Ammon's horn (tissue), 1 donor: ENCODE measurements at regions not wholly inside any gene's neighbourhood (a gene's known extent, or its start where the extent isn't known, plus 50 kb on each side); places are given as distances from the start of the nearest gene placed in this dataset.
A peak's percentile ranks its signal among the peaks of the same experiment; 100 is the strongest.

ENCODE experiments used
- DNase-seq: peaks from one replicate; pipeline ENCODE4 v3.0.0-alpha.2; 2016; ENCODE audit warnings: low spot score

DNA sequence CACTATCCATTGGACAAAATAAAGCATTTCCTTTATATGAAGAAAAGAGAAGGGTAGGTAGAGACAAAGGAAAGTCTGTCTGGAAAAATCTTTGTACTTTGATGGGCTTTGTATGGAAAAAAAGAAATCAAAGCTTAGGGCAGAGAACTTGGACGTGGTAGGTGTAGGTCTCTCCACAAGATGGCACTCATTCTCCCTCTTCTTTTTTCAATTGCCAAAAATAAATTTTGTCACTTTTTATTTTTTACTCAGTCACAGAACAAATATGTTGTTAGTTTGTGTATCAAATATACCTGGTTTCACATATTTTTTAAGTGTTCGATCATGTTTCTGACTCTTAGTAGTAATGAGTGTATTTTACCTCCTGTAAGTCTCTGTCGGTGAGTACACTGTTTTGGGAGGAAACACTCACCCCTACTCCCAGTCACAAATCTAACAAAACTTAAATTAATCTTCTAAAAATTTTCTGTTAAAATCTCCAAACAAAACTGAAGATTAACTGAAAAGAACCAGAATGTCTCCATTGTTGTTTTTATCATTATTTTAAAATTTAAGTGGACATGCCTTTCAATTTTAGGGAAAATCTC is 415.8 kb upstream of the GOLIM4 start:
- peak; percentile 17 for DNase-seq

DNA sequence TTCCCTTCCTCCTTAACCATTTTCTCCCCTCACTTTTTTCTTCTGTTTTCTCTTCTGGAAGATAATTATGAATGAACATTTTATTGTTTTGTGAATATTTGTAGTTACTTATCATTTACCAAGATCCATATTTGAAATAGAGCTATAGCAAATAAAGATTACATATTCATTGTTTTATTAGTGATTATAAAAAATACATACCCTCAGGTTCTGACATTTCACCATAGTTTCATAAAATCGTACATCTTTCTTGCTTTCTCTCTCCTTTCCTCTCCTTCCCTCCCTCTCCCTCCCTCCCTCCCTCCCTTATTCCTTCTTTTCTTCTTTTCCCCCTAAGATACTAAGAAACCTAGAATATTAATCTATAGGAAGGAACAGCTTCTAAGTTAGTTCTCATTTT is 410.9 kb upstream of the GOLIM4 start:
- DNase-seq, result no peak

- DNase-seq, result no peak
Observed at GRCh38 chr3:168501570-168501969, 405.8 kb upstream of the GOLIM4 start.

GRCh38 chr3:168498194-168498593 is 402.5 kb upstream of the GOLIM4 start:
- no peak for DNase-seq

- no peak for DNase-seq
Observed at GRCh38 chr3:168497741-168498140, 402.0 kb upstream of the GOLIM4 start.

DNA sequence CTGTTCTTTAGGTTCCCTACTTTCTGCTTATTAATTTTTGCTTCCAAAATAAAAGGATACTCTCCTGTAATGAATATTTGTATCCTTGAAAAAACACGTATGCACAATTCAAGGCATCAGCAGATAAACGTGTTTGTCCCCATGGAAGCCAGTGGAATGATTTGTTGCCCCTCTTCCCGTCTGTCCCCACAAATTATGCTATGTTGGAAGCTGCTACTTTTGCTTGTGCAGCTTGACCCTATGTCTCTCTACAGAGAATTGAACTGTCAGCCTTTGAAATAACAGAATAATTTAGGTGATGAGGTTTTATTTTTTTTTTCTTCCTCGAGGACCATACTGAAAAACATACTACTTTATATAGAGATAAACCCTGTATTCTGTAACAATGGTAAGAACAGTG is 401.5 kb upstream of the GOLIM4 start:
- DNase-seq, result no peak

DNA sequence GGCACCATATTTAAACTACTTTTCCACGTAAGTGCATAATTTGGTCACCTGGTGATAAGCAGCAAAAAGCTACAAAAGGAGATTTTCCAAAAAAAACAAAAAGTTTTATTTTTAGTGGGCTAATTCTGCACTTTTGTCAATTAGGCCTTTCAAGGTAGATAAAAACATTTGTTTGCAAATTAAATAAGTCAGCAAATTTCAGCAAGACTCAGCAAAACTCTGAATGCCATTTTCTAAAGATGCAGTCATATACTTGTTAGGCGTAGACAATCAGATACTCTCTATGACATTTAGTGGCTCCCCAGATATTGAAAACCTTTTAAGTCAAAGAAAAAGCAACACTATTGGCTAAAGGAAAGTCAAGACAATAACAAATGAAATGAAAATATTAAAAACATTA is 400.2 kb upstream of the GOLIM4 start:
- no peak for DNase-seq

DNA sequence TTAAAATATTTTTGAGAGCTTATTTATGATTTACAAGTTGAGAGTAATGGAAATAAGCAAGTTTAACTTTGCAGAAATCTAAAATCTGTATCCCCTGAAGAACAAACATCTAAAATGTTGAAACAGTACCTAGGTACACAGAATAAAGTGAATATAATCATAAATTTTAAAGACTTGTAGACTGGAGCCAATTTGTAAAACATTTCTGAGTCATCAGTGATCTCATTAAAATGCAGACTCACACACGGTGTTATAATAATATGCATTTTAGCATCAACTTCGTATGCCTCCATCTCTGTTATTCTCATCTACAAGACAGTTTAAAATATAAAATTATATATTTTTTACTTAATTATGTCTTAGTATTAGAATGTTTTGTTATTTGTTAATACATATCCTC is 399.5 kb upstream of the GOLIM4 start:
- no peak for DNase-seq

DNA sequence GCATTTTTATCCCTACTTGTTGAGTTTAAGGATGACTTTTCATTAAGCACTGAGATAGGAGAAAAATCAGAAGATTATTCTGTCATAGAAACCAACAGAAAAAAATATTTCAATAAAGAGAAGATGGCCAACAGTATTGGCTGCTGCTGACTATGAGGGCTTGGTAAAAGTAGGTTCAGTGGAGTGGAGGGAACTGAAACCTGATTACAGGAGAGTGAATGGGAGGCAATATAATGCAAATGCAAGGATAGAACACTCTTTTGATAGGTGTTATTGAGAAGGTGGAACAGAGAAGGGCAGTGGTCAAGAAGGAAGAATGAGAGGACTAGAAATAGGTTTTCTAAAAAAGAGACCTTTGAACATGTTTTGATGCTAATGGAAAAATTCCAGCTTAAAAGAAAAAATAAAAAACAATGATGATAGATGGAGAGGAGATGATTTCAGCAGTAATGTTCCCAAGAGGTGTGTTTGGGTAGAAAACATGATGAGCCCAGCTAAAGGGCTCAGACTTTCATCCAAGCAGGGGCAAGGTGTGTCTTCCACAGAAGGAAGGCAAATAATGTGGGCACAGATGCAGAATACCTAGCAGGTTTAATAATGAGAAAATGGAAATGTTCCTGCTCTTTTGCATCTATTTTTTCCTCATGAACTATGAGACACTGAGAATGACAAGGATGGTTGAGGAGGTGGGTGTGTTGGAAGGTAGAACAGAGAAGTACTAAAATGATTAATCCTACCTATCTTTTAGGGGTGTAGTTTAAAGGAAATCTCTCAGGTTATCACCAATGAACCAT is 397.9 kb upstream of the GOLIM4 start:
- DNase-seq, result no peak

GRCh38 chr3:168490981-168491380 is 395.3 kb upstream of the GOLIM4 start:
- no peak for DNase-seq

- no peak for DNase-seq
Observed at GRCh38 chr3:168489301-168489700, 393.6 kb upstream of the GOLIM4 start.

DNA sequence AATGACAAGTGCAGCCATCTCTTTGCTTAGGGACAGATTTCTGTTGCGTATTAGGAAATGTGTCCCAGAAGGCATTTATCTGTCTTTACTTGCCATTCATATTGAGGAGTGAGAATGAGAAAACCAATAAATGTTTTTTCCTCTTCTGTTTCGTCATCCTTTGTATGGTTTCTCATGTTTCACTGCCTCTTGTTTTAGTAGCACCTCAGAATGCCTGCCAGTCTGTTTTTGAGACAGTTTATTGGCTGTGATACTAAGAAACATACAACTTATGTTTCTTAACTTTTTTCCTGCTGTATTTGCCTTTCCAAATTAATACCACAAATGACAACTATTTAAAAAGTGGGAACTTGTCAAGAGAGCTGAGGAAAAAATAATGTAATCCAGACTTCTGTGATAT is 390.2 kb upstream of the GOLIM4 start:
- DNase-seq, result no peak

GRCh38 chr3:168476360-168476980 is 380.7 kb upstream of the GOLIM4 start:
- DNase-seq, result no peak

- no peak for DNase-seq
Observed at GRCh38 chr3:168475704-168476103, 380.0 kb upstream of the GOLIM4 start.

- no peak for DNase-seq
Observed at GRCh38 chr3:168473334-168473890, 377.7 kb upstream of the GOLIM4 start.

DNA sequence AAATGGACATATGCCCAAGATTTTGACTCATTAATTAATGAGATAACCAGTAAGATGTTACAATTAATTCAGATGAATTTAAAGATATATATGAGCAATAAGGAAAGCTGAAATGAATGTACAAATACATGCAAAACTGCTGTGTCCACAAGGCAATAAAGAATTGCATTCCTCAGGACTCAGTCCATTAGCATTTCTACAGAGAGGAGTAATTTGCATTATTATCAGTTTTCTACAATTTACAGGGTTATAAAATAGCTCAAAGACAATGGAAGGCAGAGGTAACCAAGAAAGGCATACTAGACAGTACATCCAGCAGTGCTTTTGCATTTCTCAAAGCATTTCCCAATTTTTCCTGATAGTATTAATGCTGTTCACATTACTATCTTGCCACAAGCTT is 377.1 kb upstream of the GOLIM4 start:
- no peak for DNase-seq

GRCh38 chr3:168470380-168470779 is 374.7 kb upstream of the GOLIM4 start:
- DNase-seq, result no peak

DNA sequence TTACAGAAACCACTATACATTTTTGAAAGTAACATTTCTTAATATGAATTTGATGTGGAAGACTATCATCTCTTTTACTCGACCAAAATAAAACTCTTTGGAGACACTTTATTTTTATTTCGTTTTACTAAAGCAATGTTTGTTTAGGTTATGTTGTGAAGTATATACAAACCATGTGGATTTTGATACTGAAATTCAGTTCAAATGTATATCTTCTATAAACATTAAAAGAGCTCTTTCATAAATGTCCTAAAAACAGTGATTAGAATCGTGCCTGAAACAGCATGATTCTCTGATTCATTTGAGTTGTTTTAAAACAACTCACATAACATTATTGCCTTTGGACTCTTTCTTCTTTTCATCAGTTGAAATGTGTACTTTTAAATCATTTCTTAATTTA is 373.7 kb upstream of the GOLIM4 start:
- no peak for DNase-seq

- peak; percentile 54 for DNase-seq
Observed at GRCh38 chr3:168467115-168467714, 371.5 kb upstream of the GOLIM4 start.

DNA sequence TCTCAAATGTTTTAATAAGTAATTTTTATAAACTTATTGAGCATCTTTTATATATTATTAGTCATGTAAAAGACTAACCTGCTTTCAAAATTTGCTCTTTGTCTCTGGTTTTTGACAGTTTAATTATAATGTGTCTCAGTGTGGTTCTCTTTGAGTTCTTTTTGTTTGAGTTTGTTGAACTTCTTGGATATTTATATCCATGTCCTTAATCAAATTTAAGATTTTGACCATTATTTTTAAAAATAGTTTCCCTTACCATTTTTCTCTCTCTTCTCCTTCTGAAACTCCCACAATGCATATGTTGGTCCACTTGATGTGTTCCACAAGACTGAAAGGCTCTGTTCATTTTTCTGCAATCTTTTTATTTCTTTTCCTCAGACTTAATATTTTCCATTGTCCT is 366.1 kb upstream of the GOLIM4 start:
- no peak for DNase-seq

DNA sequence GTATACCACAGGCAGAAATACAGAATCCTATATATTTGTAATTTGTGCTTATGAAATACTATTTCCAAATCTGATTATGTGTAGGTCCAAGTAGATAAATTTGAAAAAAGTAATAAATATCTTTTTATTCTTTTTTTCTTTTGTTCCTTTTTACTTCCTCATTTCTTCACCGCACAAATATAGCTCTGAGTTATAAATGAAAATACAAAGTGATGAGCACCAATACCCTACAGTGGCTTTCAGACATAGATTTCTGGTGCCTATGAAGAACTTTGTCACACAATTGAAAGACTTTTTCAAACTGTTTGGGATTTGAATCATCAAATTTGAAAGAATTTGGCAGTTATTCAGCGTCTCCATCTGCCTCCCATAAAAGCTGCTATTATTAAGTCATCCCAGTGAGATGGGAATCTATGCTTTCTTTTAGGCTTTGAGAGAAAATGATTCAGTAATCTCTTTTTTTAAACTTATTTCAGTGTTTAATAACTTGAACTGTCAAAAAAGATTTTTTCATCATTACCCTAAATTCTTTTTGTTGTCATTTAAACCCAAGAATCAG is 363.6 kb upstream of the GOLIM4 start:
- peak; percentile 44 for DNase-seq

- DNase-seq, result no peak
Observed at GRCh38 chr3:168457954-168458539, 362.3 kb upstream of the GOLIM4 start.
